NCI-H2081 treated with DMSO at 0.1 percent for 48 hours (cell line): ENCODE measurements at regions not wholly inside any gene's neighbourhood (a gene's known extent, or its start where the extent isn't known, plus 50 kb on each side); places are given as distances from the start of the nearest gene placed in this dataset.
"Not testable (repeated sequence)": the region's sequence is repeated elsewhere in the genome, so short reads cannot be mapped to it uniquely, and the experiment has no call there.

Experiments
- DNase-seq: peaks from one replicate; lab custom pipeline; 2025; lab: John Stamatoyannopoulos, UW

DNA sequence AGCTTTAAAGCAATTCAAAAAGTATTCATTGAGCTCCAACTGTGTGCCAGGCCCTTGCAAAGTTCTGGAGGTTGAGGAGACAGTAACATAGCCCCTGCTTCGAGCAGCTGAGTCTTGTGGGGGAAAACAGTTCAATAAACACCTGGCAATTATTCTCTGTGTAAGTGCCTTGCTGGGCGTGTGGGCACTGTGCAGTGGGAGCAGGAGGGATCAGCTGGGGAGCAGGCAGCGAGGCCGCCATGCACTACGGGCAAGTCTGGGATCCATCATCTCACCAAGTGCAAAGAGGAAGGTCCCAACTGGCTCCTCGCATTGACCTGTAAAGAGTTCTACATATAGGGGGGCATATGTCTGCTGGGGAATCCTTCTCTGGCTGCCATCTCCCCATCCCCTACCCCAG is 342.2 kb upstream of the HS6ST1 start:
- DNase-seq, result no peak

DNA sequence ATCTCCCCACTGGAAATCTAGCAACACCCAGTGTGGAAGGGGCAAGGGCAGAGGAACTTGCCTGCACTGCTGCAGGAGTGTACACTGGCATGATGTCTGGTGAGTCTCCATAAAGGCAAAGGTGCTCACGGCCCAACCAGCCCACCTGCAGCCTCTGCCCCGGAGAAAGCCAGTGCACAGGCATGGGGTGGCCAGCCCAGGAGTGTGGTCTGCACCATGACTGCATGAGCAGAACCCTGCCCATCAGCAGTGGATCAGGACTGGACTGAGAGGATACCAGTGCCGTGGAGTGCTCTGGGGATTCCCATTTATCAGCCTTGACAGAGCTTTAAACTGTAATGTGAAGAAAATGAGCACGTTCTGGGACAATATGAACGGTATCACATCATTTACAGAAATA is 342.6 kb upstream of the HS6ST1 start:
- no peak for DNase-seq

DNA sequence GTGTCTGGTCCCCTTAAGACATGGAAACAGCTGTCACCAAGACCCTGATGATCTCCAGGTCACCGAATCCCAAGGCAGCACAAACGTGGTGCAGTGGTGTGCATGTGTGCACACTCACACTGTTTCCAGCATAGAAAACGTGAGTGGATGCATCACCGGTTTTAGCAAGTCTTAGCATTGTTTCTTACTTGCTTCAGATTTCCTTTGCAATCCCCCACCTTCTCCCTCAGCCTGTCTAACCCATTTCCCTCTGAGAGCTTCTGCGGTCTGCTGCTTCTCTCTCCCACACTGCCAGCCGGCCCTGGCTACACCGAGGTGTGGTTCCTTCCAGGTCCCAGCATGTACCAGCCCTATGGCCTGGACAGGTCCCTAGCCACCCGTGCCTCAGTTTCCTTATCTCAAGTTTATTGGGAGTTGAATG is 343.4 kb upstream of the HS6ST1 start:
- DNase-seq, result no peak

DNA sequence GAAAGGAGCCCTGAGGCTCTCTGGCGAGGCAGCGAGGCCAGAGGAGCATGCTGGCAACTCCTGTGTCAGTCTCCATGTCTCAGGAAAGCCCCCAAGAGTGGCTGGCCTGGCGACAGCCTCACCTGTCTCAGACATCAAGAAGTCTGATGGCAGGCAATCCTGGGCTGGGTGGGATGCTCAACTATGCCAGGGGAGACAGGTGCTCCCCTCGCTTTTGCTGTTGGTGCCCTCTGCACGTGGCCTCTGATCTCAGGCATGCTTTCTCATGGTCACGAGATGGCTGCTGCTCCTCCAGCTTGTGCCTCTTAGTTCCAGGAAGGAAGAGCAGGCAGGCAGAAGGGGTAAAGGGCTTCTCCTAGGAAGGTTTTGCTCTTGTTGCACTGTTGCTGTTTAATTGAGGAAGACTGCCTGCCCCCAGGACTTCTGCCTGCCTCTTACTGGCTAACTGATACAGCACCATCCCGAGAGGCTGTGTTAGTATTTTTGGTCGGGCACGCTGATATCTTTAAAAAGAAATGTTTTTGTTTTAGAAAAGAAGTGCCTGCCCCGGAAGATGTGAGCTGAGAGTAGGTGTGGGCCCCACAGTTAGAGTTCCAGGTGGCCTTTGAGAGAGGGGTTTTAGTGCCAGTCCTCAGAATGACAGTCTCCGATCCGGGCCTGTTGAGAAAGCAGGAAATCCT is 344.8 kb upstream of the HS6ST1 start:
- DNase-seq, result no peak

DNA sequence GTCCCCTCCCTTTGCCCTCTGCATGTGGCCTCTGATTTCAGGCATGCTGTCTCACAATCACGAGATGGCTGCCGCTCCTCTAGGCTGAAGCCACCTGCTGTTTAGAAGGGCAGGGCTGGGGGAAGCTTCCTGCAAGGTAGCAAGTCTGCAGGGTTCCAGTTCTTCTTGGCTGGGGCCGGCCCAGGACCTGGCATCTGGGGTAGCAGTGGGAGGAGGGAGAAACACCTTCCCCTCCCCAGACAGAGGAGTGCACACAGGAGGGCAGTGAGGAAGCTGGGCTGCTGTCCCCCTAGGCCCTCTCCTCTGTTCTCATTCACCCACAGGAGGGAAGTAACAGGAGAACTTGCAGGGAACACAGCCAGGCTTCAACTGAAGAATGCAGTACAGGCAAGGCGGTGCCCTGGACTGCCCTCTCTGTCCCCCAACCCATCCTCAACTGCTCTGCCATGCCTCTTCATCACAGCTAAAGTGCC is 345.9 kb upstream of the HS6ST1 start:
- DNase-seq, result no peak

DNA sequence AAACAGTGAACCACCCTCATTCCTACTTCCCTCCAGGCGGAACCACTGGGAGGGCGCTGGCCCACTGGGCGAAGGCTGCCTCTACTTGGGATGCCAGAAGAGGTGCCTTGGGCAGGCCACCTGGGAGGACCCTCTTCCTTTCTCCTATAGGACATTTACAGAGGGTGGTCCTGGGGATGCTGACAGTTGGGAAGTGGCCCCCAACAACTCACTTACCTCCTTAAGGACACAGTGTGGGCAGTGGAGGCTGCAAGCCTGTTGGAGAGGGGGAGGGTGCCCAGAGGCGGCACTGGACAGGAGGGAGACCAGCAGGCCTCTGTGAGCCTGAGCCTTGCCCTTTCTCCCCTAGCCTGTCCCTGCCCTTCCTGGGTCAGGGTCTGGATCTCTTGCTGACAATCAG is 346.4 kb upstream of the HS6ST1 start:
- DNase-seq, result no peak

DNA sequence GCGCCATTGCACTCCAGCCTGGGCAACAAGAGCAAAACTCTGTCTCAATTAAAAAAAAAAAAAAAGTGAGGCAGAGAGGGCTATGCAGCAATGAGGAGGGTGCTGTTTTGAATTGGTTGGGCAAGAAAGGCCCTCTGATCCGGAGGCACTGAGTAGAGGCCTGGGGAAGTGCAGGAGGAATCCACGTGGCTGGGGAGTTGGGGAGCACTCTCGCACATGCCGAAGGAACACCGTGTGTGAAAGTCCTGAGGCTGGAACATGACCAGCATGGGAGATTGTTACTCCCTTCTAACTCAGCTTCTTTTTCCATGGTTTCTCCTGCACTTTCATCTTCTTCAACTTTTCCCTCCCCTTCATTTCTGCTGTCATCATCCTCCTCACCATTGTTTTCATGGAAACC is 347.9 kb upstream of the HS6ST1 start:
- no peak for DNase-seq

DNA sequence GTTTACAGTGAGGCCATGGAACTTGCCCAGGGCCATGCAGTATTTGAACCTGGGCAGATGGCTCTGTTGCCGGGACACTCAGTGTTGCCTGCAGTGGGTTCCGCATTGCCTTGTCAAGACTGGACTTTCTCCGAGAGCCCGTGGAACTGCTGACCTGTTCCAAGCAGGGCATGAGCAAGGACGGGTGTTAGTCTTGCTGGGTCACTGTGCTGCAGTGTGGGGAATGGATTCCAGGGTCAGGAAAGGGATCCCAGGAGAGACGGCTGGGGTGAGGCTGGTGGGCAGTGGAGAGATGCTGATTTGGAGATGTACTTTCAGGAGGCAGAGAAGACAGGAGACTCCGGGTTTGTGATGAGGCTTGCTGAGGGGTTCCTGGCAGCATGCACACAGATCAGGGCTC is 348.7 kb upstream of the HS6ST1 start:
- no peak for DNase-seq

DNA sequence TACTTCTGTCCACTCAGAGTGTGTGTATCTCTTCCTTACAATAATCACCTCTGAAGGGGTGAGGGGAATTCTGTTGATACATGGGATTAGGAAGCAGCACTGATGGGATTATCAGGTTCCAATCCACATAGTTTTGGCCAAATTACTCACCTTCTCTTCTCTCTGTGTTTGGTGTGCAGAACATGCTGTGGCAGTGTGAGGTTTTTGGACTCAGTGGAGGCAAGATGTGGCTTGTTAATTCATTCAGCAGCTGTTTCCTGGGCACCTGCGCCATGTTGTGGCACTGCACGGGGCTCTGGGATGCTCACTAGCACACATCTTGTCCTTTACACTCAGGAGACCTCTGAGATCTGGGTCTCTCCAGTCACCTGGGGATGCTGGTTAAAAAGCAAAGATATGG is 350.3 kb upstream of the HS6ST1 start:
- DNase-seq, result no peak

DNA sequence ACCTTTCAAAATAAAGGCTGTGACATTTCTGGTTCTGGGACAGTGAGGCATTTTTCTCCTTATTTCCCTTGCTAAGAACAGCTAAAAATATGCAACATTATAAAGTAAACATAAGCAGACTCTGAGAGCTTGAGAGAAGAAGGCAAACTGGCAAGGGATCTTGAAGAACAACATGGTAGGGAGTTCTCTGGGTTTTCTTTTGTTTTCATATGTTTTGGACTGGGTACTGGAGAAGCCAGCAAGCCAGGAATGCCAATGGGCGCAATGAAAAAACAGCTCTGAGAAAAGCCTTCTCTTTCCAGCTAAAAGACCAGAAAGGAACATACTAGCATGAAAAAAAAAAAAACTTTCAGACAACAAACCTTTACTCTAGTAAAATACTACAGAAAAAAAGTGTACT is 351.4 kb upstream of the HS6ST1 start:
- no peak for DNase-seq

DNA sequence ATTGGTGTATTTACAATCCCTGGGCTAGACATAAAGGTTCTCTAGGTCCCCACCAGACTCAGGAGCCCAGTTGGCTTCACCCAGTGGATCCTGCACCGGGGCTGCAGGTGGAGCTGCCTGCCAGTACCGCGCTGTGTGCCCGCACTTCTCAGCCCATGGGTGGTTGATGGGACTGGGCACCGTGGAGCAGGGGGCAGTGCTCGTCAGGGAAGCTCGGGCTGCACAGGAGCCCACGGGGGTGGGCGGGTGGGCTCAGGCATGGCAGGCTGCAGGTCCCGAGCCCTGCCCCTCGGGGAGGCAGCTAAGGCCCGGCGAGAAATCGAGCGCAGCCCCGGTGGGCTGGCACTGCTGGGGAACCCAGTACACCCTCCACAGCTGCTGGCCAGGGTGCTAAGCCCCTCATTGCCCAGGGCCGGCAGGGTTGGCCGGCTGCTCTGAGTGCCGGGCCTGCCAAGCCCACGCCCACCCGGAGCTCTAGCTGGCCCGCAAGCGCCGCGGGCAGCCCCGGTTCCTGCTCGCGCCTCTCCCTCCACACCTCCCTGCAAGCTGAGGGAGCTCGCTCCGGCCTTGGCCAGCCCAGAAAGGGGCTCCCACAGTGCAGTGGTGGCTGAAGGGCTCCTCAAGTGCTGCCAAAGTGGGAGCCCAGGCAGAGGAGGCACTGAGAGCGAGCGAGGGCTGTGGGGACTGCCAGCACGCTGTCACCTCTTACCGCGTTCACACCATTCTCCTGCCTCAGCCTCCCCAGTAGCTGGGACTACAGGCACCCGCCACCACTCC is 353.5 kb upstream of the HS6ST1 start:
- not testable (repeated sequence) for DNase-seq

DNA sequence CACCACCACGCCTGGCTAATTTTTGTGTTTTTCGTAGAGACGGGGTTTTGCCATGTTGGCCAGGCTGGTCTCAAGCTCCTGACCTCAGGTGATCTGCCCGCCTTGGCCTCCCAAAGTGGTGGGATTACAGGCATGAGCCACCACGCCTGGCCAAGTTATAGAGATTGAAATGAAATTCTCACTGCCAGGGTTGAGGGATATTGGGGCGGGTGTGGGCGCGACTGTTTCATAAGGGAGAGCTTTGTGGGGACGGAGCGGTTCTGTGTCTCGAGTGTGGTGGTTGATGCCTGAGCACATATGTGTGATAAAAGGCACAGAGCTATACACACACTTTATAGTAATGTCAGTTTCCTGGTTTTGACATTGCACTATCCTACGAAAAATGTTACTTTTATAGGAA is 361.0 kb upstream of the HS6ST1 start:
- not testable (repeated sequence) for DNase-seq

DNA sequence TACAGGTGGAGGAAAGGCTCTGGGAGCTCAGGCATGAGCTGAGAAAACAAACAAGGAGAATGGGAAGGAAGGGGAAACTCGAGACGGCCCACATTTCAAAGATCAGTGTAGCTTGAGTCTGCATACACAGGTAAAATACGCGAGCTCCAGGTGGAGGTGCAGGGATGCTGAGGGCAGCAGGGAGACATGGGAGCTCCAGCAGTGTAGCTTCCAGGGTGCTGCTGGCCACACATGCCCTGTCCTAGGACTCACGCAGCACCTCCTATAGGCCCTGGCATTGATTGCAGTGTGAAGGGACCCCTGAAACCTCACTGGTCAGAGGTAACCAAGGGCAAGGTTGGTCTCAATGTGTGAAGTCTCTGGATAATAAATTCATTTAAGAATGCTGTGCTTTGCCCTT is 362.8 kb upstream of the HS6ST1 start:
- no peak for DNase-seq

DNA sequence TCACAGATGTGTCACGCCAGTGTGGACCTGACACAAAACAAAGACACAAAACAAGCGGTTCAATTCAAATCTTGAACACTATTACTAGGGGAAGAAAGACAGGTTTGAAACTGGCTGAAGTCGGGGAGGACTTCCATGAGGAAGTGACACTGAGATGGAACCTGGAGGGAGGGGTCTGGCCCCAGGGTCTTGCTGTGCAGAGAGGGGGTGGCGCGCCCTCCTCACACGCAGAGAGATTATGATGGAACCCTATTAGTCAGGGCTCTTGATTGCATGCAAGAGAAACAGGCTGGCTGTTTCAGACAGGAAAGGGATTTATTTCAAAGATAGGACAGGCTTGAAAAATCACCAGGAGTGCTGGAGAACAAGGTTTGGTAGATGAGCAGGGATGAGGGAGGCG is 363.6 kb upstream of the HS6ST1 start:
- DNase-seq, result no peak

DNA sequence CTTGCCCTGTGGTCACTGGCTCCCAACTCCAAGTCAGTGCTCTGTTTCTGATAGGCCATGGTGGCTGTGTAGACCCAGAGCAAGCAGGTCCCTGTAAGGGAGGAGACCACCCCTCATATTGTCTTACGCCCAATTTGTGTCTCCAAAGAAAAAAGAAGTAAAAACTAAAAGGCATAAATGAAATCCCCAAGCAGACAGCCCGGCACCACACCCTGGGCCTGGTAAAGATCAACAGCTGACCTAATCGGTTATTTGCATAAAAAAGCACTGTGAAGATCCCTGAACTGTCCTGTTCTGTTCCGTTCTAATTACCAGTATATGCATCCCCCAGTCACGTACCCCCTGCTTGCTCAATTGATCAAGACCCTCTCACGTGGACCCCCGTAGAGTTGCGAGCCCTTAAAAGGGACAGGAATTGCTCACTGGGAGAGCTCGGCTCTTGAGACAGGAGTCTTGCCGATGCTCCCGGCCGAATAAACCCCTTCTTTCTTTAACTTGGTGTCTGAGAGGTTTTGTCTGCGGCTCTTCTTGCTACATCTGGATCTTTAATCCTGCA is 364.1 kb upstream of the HS6ST1 start:
- no peak for DNase-seq

DNA sequence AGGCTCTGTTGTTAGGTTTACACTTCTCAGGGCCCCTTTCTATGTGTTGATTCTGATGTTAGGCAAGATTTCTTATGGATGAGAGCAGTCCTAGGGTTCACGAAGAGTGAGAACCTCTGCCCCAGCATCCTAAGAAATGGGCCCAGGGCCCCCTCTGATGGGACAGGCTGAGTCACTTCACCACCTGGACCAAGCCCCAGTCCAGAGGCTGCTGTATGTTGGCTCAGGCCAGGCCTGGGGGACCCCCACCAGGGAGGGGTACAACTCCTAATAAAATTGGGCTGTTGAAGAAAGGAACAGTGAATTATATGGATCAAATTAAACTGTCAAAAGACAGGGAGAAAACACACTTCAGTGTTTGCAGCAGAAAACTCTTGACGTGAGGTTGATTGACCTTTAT is 365.9 kb upstream of the HS6ST1 start:
- no peak for DNase-seq

DNA sequence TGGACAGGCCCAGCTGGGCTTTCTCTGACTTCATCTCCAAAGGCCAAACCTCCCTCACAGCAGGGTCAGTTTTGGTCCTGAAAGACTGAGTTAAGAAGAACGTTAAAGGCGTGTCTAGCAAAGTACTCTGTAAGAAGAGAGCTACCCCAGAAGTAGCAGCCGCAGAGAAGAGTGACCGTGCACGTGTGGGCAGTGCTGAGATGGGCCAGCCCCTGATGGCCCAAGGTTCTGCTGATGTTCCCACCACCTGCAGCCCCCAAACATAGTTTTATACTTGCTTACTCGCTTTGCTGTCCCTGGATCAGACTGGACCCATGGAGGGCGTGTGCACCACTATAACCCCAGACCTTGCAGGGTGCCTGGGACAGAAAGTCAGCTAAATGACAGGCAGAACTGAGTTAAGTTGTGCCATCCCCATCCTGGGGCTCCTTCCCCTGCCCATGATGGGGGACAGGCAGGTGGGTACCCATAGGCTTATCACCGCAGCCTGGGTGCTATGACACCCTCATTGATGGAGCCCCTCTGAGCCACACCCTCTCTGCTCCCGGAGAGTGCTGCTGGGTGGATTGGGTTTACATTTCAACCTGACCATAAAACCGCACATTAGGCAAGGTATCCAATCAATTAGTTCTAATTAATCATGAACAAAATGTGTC is 367.3 kb upstream of the HS6ST1 start:
- no peak for DNase-seq

DNA sequence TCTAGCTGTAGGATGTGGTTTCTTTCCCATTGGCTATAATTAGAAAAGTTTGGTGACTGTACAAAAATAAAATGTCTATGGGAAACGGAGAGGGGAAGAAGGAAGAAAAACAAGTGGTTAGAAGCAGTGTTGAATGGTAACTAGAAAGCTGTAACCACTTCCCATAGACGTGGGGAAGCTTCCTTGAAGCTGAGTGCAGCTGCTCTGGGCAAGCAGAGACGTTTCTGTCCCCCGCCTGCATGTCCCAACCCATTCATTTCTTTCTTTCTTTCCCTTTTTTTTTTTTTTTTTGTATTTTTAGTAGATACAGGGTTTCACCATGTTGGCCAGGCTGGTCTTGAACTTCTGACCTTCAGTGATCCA is 367.8 kb upstream of the HS6ST1 start:
- DNase-seq, result no peak

DNA sequence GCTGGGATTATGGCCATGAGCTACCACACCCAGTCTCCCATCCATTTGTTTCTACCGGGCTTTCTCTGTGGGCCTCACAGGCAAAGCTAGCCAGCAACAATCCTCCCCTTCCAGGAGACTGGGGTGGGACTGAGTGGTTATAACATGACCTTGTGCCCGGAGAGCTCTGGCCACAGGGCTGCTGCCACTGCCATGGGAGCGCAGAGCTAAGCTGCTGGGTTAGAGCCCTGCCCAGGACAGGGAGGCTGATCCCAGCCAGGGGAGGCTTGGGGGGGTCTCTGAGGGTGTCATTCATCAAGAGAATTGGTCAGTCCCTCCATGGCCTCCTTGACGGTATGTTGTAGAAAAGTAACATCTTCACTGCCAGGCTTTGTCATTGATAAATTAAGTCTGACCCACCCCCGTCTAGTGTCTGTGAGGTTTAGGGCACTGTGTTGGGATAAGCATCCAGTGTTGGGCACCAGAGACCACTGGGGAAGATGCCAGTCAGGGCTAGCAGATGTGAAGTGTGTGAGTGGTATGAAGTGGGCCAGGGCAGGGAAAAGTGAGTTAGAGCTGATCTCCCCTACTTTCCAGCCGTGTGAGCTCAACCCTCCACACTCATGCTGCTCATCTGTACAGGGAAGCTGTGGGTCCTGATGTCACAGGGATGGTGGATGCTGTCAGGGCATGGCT is 368.4 kb upstream of the HS6ST1 start:
- DNase-seq, result no peak

DNA sequence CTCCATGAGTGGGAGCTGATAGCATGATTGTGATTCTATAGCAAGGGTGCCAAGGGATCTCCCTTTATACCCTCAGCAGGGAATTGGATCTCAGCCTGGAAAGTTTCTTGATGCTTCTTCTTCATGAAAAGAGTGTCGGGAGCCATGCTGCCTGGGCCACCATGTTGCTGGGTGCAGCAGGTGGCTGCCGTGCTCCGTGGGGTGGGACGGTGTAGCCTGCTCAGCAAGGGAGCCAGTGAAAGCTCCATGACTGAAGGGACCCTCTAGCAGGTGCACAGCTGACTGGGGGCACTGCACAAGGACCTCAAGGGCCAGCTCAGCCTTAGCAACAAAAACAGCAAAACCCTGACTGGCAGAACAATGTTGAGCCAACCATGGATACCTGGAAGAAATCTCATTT is 368.9 kb upstream of the HS6ST1 start:
- DNase-seq, result no peak

DNA sequence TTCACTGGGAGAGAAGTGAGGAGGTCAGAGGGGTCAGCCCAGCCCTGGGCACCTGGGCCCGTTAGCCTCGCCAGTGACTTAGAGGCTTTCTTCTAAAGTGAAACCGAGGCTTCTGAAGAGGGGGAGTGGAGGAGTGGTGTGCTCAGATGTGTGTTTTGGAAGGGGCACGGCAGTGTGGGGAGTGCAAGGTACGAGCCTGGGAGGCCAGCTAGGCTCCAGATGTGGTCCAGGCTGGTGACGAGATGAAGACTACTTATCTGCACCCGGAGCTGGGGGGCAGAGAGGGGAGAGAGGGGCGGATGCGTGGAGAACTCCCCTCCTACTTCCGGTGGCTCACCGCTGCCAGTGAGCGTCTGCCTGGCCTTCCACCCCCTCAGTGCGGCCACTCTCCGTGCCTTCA is 371.3 kb upstream of the HS6ST1 start:
- DNase-seq, result no peak

DNA sequence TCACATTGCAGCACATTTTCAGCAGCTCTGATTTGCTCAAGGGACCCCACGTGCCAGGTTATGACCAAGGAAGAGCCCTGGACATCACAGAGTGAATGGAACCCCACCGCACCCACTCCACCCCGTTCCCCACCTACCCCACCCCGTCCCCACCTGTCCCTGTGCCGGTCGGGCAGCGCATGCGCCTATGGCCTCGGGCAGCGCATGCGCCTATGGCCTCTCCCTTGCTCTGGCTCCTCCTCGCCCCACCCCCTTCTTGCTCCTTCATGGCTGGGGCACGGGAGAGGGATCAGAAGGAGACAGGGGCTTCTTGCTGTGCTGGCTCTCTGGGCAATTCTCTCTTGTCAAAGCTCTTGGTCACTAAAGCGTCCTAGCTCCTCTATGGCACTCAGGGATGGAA is 371.8 kb upstream of the HS6ST1 start:
- no peak for DNase-seq
